HFF-Myc (cell line): ENCODE measurements at regions not wholly inside any gene's neighbourhood (a gene's known extent, or its start where the extent isn't known, plus 50 kb on each side); places are given as distances from the start of the nearest gene placed in this dataset.
"Not testable (repeated sequence)": the region's sequence is repeated elsewhere in the genome, so short reads cannot be mapped to it uniquely, and the experiment has no call there.

Experiments
- DNase-seq: peaks from one replicate; pipeline ENCODE4 v3.0.0-alpha.2; 2011; ENCODE audit warnings: low read depth; ENCODE audit errors: extremely low read depth
- H3K4me3 ChIP-seq: replicated peaks from 2 replicates; pipeline ENCODE4 v1.5.1; 2011; ENCODE audit warnings: low read depth, mild to moderate bottlenecking, control low read depth, low read length
- TF ChIP-seq, protein P1 (sequence below): IDR thresholded peaks from 2 replicates; pipeline ENCODE4 v1.5.1; 2012; ENCODE audit warnings: mild to moderate bottlenecking, low read depth, low read length, control low read depth; ENCODE audit errors: missing control alignments

DNA sequence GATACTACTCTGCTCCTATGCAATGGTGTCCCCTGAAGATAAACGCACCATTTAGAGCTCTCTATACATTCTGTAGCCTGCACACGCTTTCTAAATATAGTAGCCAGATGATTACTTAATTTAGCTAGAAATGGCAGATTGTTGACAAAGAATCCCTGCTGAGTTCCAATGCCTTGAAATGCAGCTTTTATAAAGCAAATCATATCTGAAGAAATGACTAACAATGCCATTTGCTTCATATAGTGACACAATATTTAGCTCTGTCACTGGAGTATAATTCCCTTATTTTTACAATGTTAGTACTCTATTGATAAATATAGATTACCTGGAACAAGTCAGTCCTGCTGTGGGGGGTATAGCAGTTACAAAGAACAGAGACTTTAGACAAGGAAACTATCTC is 166.2 kb downstream of the CDCA7 start:
- DNase-seq: no peak
- no peak overlapping the region for H3K4me3 ChIP-seq
- TF ChIP-seq, protein P1, sequence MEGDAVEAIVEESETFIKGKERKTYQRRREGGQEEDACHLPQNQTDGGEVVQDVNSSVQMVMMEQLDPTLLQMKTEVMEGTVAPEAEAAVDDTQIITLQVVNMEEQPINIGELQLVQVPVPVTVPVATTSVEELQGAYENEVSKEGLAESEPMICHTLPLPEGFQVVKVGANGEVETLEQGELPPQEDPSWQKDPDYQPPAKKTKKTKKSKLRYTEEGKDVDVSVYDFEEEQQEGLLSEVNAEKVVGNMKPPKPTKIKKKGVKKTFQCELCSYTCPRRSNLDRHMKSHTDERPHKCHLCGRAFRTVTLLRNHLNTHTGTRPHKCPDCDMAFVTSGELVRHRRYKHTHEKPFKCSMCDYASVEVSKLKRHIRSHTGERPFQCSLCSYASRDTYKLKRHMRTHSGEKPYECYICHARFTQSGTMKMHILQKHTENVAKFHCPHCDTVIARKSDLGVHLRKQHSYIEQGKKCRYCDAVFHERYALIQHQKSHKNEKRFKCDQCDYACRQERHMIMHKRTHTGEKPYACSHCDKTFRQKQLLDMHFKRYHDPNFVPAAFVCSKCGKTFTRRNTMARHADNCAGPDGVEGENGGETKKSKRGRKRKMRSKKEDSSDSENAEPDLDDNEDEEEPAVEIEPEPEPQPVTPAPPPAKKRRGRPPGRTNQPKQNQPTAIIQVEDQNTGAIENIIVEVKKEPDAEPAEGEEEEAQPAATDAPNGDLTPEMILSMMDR: no peak

DNA sequence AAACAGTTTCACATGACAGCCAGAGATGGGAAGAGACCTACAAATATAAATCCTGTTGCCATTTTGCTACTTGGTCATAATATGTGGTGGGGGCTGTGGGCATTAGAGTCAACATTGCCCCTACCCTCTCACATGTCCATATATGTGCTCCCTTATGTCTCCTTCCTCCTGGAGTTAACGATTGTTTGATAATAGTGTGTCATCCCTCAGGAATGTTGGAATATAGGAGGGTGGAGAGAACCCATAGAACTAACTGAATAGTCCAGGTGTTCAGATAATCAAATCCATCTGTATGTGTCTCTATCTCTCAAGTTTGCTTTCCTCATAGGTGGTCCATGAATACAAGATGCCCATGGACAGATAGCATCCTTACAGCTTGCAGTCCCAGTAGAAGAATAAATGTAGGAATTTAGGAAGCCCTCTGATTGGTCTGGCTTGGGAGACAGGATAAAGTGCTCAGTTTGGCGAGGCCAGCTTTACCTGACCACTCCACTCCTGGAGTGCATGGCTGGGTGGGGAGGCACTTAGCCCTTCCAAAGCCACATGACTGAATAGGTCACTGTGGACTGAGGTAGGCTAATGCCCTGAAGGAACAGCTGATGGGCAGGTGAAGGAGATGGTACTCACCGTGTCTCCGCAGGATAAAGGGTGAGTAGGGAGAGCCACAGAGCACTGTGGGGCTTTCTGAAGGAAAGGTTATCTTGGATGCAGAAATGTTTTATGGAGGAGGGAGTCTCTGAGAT is 166.9 kb downstream of the CDCA7 start:
- peak; percentile 24 for DNase-seq
- no peak overlapping the region for H3K4me3 ChIP-seq
- TF ChIP-seq, protein P1: no peak

DNA sequence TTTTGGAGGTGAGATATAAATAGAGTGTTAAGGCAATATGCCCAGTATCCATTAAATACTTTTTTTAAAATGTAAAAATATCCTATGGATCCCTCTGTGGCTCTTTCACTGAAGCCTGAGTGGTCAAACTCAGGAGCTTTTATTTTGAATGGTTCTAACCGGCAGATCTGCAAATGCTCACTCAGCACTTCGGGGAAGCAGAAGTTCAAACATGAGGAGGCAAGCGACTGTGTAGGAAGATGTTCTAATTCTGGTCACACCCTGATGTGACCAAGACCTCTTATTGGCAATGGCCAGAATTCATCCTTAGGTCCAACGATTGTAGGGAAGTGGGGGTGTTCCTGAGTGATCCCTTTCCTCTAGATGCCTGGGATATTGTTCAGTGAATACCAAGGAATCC is 168.8 kb downstream of the CDCA7 start:
- TF ChIP-seq, protein P1: no peak
- H3K4me3 ChIP-seq: no peak overlapping the region
- no peak for DNase-seq

DNA sequence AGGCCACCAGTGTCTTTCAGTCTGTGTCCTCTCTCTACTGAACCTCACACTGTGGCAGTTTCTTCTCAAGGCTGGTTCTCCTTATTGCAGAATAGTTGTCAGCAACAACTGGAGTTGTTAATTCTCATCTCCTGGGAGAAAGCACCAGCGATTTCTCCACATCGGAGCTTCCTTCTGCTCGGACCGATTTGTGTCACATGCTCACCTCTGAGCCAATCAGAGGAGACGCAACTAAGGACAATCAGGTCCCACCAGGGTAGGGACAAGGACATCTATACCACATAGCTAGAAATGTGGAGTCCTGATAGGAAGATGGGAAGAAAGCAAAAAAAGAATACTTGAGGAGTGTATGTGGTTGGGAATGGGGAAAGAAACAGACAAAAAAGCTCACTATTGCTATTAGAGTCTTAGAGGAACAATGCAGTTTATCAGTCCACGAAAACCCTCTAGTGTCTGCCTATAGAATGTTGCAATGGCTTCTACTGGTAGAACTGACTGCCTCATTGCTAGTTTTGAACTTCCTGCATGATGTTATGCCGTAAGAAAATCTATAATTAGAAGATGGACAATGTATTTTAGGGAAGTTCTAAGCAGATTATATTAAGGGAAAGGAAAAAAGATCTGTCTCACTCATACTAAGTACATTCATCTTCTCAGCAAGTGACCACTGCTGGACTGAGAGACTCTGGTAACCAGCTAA is 169.7 kb downstream of the CDCA7 start:
- TF ChIP-seq, protein P1: no peak
- no peak for DNase-seq

DNA sequence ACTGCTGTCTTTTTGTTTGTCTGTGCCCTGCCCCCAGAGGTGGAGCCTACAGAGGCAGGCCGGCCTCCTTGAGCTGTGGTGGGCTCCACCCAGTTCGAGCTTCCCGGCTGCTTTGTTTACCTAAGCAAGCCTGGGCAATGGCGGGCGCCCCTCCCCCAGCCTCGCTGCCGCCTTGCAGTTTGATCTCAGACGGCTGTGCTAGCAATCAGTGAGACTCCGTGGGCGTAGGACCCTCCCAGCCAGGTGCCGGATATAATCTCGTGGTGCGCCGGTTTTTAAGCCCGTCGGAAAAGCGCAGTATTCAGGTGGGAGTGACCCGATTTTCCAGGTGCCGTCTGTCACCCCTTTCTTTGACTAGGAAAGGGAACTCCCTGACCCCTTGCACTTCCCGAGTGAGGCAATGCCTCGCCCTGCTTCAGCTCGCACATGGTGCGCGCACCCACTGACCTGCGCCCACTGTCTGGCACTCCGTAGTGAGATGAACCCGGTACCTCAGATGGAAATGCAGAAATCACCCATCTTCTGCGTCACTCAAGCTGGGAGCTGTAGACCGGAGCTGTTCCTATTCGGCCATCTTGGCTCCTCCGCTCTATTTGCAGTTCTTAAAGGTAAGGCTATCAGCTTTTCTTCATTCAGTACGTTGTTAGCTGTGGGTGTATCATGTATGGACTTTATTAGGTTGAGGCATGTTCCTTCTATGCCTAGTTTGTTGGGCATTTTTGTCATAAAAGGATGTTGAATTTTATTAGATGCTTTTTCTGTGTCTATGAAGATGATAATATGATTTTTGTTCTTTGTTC is 178.3 kb downstream of the CDCA7 start:
- not testable (repeated sequence) for DNase-seq, H3K4me3 ChIP-seq

More for the DNA sequence above, 169.7 kb downstream of the CDCA7 start:
- H3K4me3 ChIP-seq: no peak overlapping the region

DNA sequence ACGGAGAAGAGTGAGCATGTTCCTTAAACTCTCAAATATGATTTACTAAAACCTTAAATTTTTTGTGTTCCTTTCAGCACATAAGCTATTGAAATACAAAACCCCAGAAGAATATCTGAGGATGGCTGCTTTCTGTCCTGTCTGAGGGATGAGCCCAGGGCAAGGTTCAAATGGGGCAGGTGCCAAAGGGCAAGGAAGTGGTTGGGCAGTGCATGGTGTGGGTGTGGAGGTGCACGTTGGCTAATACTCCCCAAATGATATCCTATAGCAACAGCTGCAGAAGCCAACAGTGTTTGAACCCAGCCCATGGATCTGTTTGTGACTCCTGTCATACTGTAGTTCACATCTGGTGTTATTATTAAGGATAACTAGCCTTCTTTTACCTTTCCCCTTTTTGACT is 183.0 kb downstream of the CDCA7 start:
- no peak for DNase-seq
- H3K4me3 ChIP-seq: no peak overlapping the region
- TF ChIP-seq, protein P1: no peak

DNA sequence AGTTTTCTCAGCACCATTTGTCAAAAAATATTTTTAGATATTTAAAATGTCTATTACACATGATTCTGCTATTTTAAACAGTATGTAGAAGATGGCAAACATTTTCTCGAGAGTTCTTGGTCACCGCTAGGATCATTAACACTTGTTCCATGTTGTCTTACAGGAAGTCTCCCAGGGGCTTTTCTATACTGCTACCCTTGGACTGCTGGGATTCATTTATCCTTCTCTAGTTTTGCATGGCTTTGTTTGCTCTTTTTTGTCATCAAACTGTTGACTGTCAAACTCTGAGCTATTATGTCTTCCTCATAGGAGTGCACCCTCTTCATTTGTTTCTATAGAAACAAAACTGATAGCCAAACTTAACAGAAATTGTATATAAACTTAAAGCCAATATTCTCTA is 184.9 kb downstream of the CDCA7 start:
- no peak overlapping the region for H3K4me3 ChIP-seq
- TF ChIP-seq, protein P1: no peak
- DNase-seq: no peak
